ENCODE measurements at regions not wholly inside any gene's neighbourhood (a gene's known extent, or its start where the extent isn't known, plus 50 kb on each side); places are given as distances from the start of the nearest gene placed in this dataset.

DNA sequence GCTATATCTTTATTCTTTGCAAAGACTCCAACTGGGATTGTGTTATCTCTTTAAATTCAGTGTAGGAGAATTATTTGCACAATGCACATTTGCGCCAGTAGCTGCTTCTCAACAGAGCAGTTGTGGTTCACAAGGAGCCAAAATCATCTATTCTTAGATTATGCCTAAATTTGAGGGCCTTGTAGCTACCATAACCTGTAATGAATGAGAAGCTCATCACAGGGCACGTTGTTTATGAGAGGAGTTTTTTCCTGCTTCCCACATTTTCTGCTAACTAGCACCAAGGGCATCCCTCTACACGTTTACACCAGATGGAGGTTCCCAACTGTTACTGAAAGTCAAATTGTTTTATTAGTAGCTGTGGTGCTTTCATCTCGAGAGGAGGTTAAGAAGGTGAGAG, 322.4 kb downstream of the TMEM161B start:
- H3K4me2 ChIP-seq = no peak overlapping the region
- no peaks in the 10 kb centered on the region for H3K4me1 ChIP-seq (ENCODE audit: low read depth, poor library complexity, severe bottlenecking)
- H3K27ac ChIP-seq = no peak overlapping the region
- no peaks in the 10 kb centered on the region for H3K79me2 ChIP-seq (ENCODE audit: insufficient read depth, low read depth)
- no peaks in the 10 kb centered on the region for H3K27me3 ChIP-seq (ENCODE audit: insufficient read depth, low read depth)
- H2AFZ ChIP-seq (ENCODE audit: low read depth) = no peak overlapping the region
- TF ChIP-seq, protein P1, sequence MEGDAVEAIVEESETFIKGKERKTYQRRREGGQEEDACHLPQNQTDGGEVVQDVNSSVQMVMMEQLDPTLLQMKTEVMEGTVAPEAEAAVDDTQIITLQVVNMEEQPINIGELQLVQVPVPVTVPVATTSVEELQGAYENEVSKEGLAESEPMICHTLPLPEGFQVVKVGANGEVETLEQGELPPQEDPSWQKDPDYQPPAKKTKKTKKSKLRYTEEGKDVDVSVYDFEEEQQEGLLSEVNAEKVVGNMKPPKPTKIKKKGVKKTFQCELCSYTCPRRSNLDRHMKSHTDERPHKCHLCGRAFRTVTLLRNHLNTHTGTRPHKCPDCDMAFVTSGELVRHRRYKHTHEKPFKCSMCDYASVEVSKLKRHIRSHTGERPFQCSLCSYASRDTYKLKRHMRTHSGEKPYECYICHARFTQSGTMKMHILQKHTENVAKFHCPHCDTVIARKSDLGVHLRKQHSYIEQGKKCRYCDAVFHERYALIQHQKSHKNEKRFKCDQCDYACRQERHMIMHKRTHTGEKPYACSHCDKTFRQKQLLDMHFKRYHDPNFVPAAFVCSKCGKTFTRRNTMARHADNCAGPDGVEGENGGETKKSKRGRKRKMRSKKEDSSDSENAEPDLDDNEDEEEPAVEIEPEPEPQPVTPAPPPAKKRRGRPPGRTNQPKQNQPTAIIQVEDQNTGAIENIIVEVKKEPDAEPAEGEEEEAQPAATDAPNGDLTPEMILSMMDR (conservative IDR thresholded peaks at IDR 0.05; ENCODE audit: low read depth, low read length) = no peak
- no peak overlapping the region for H3K9ac ChIP-seq
- H3K4me3 ChIP-seq (IDR thresholded peaks at IDR 0.05; ENCODE audit: insufficient read depth, low read depth, low read length) = no peak overlapping the region
- H4K20me1 ChIP-seq (ENCODE audit: insufficient read depth) = no peaks in the 10 kb centered on the region
- H3K36me3 ChIP-seq (ENCODE audit: insufficient read depth) = no peaks in the 10 kb centered on the region

- Histone ChIP-seq H2AFZ (ENCODE audit: low read depth) (no peak overlapping the region), H4K20me1 (ENCODE audit: insufficient read depth) (no peaks in the 10 kb centered on the region), H3K27ac (no peak overlapping the region), H3K27me3 (ENCODE audit: insufficient read depth, low read depth) (no peaks in the 10 kb centered on the region), H3K4me1 (ENCODE audit: low read depth, poor library complexity, severe bottlenecking) (no peaks in the 10 kb centered on the region), H3K4me2 (no peak overlapping the region), H3K4me3 (IDR thresholded peaks at IDR 0.05; ENCODE audit: insufficient read depth, low read depth, low read length) (no peak overlapping the region), H3K9ac (no peak overlapping the region), H3K36me3 (ENCODE audit: insufficient read depth) (no peaks in the 10 kb centered on the region), H3K79me2 (ENCODE audit: insufficient read depth, low read depth) (no peaks in the 10 kb centered on the region)
- TF ChIP-seq, protein P1 (conservative IDR thresholded peaks at IDR 0.05; ENCODE audit: low read depth, low read length) = no peak
These were observed 323.4 kb downstream of the TMEM161B start for GRCh38 chr5:87945286-87945650.

DNA sequence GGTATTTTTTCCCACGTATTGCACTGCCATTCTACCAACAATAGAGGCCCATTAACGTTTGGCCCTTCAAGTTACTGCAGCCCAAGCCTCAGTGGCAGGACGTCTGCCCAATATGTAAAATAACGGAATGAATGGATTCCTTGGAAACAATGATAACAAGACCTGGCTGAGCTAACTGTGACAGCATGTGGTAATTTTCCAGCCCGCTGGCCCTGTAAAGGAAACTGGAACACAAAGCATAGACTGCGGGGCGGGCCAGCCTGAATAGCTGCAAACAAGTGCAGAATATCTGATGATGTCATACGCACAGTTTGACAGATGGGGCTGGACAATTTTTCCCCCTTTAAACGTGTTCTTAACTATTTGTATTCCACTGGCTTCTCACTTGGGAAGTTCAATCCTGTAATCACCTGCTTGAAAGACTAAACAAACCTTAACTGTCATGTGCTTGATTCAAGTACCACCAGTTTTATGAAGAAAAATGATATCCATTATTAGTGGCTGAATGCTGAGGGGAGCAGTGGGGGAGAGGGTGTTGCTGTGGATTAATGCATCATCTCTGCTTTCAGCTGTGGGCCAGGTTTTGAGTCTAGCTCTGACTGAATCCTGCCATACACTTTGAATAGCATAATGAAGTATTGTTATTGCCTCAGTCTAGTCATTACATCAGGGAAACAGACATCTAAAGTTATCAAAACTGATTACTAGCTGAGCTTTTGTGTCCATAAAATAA, 323.9 kb downstream of the TMEM161B start:
- Histone ChIP-seq H3K79me2 (ENCODE audit: insufficient read depth, low read depth) (no peaks in the 10 kb centered on the region), H3K9ac (no peak overlapping the region), H4K20me1 (ENCODE audit: insufficient read depth) (no peaks in the 10 kb centered on the region), H3K4me2 (no peak overlapping the region), H3K27ac (no peak overlapping the region), H3K4me1 (ENCODE audit: low read depth, poor library complexity, severe bottlenecking) (no peaks in the 10 kb centered on the region), H3K27me3 (ENCODE audit: insufficient read depth, low read depth) (no peaks in the 10 kb centered on the region), H3K36me3 (ENCODE audit: insufficient read depth) (no peaks in the 10 kb centered on the region), H2AFZ (ENCODE audit: low read depth) (no peak overlapping the region), H3K4me3 (IDR thresholded peaks at IDR 0.05; ENCODE audit: insufficient read depth, low read depth, low read length) (no peak overlapping the region)
- TF ChIP-seq, protein P1 (conservative IDR thresholded peaks at IDR 0.05; ENCODE audit: low read depth, low read length) = no peak

GRCh38 chr5:87940775-87941174, 327.9 kb downstream of the TMEM161B start:
- no peaks in the 10 kb centered on the region for H3K36me3 ChIP-seq (ENCODE audit: insufficient read depth)
- no peak overlapping the region for H3K27ac ChIP-seq
- H3K4me3 ChIP-seq (IDR thresholded peaks at IDR 0.05; ENCODE audit: insufficient read depth, low read depth, low read length) = no peak overlapping the region
- no peak overlapping the region for H3K4me2 ChIP-seq
- H2AFZ ChIP-seq (ENCODE audit: low read depth) = no peak overlapping the region
- no peaks in the 10 kb centered on the region for H3K79me2 ChIP-seq (ENCODE audit: insufficient read depth, low read depth)
- TF ChIP-seq, protein P1 (conservative IDR thresholded peaks at IDR 0.05; ENCODE audit: low read depth, low read length) = no peak
- no peaks in the 10 kb centered on the region for H3K4me1 ChIP-seq (ENCODE audit: low read depth, poor library complexity, severe bottlenecking)
- no peaks in the 10 kb centered on the region for H3K27me3 ChIP-seq (ENCODE audit: insufficient read depth, low read depth)
- H4K20me1 ChIP-seq (ENCODE audit: insufficient read depth) = no peaks in the 10 kb centered on the region
- H3K9ac ChIP-seq = no peak overlapping the region
